ENCODE measurements at regions not wholly inside any gene's neighbourhood (a gene's known extent, or its start where the extent isn't known, plus 50 kb on each side); places are given as distances from the start of the nearest gene placed in this dataset.
"Not testable (repeated sequence)": the region's sequence is repeated elsewhere in the genome, so short reads cannot be mapped to it uniquely, and the experiment has no call there.

- DNase-seq = no peak
Observed at GRCh38 chr10:28869606-28870201, 192.4 kb downstream of the BAMBI start.

DNA sequence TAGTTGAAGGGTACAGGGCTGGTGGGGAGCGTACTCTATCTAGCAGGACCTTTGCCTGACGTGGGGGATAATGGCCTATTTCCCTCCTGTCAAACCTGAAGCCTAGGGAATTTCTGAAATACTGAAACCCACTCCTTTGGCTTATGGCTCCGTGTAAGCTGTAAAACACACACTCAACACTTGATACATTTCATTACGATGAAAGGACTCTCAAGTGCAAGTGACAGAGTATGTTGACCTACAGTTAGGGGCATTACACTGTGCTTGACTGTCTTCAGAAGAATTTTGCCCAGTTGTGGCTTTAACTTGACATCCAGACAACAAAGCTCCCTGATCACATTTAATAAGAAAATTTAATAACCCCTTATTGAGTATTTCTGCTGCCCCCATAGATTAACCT, 194.3 kb downstream of the BAMBI start:
- no peak for DNase-seq

DNA sequence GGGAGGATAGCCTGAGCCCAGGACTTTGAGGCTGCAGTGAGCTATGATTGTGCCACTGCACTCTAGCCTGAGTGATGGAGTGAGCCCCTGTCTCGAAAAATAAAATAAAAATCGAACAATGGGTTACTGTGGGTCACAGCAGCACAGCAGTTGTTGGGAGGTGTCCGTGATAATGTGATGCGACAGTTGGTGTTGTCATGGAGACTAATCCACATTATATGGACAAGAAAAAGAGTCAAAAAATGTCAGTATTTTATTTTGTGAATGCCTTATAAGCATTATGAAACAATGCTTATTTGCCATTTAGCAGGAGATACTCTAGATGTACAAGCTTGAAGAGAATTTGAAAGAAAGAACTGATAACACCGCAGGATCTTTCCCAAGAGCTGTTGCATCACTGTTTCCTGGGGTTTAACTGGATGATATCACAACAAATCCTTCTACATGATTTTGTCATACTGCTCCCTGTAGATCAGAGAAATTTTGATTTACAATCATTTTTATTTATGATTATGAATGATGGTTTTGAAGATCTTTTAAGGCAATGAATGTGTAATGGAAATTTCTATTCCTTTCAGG, 195.4 kb downstream of the BAMBI start:
- DNase-seq = no peak

- no peak for DNase-seq
Observed at GRCh38 chr10:28873540-28873939, 196.2 kb downstream of the BAMBI start.

DNA sequence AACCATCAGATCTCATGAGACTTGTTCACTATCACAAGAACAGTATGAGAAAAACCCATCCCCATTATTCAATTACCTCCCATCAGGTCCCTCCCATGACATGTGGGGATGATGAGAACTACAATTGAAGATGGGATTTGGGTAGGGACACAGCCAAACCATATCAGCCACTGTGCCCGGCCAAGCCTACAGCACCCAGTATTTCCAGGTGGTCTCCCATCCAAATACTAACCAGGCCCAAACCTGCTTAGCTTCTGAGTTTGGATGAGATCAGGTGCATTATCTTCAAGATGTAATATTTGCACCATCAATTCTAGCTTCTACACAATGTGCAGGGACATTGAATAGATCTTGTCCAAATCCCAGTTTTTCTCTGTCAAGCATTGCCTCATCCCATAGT, 196.9 kb downstream of the BAMBI start:
- no peak for DNase-seq

DNA sequence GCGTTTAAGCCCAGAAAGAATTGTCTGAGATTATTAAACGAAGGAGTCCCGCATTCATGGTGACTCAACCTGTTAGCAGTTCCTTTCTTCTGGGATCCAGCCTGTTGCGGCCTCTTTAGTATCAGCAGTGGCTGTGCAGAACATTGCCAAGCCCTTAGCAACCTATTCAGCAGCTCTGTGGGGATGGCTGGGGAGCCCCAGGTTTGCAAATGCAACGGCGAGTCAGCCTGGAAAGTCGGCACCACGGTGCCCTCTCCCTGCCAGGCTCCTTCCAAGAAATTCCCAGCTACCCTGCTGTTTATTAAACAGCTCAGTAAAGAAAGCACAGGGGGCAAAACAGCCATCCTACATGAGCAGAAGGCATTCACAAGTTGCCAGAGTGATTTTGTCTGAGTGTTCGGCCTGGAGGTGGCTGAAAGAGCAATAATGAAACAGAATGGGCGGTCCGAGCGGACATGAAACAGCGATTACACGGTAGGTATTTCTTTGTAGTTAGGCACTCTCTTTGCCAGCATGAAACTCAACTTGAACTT, 198.3 kb downstream of the BAMBI start:
- no peak for DNase-seq

- DNase-seq = no peak
Observed at GRCh38 chr10:28878236-28878970, 201.1 kb downstream of the BAMBI start.

GRCh38 chr10:28879246-28879645, 201.9 kb downstream of the BAMBI start:
- no peak for DNase-seq

DNA sequence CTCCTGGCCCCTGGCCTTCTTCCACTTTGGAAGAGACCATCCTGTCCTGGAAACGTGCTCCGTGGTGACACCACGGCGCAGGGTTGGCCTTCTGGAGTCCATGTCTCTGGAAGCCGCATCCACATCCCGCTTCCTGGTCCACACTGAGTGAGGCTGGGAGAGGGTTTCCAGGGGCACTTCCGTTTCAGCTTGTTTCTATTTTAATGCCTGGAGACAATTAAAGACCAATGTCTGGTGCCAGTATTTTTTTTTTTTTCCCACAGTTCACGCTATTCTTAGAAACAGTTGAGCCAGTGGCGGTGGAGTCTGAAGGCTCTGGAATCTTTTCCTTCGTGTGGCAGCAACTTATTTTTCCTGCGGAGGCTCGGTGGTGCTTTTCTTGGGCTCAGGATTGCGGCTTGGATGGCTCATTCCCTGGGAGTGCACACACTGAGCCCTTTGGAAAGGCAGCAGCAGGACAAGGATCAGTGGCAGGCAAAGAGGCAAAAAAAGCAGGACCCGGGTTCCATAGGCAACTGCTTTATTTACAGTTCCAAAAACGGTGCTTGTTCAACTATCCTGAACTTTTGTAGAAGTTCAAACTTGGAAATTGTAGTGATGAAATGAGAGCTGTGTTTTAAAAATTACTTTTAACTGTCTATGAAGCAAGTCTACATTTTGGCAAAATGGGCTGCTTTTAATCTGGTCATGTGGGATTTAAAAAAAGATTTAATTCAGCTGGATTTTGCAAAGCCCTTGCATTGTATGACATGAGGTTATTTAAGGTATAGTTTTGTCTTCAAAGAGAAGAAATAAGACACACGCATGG, 202.8 kb downstream of the BAMBI start:
- DNase-seq = no peak

- no peak for DNase-seq
Observed at GRCh38 chr10:28880683-28880950, 203.3 kb downstream of the BAMBI start.

GRCh38 chr10:28881171-28881882, 204.0 kb downstream of the BAMBI start:
- DNase-seq = no peak

GRCh38 chr10:28883741-28884423, 206.6 kb downstream of the BAMBI start:
- DNase-seq = no peak

- DNase-seq = no peak
Observed at GRCh38 chr10:28890121-28890950, 213.0 kb downstream of the BAMBI start.

DNA sequence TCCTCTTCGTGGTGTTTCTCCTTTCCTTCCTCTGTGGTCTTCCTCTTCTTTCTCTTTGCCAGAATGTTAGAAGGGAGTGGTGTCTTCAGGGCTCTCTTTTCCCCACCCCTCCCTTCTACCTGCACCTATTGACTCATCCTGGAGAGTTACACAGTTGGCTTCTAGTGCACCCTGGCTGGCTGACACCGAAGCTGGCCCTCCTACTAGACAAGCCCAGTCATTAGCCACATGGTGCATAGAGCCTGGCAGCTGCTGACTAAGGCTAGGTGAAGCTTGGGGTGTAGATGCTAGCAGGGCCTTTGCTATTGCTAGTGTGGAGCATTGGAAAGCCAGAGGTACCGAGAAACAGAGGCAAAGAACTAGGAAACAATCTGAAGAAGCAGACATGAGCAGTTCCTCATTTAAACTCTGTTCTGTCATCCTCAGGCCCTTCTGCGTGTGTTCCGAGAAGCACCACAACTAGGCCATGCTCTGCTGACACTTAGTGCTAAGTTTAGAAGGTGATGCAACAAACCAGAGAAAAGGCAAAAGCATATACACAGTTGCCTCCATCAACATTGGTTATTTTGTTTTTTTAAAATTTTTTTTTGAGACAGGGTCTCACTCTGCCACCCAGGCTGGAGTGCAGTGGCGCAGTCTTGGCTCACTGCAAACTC, 213.9 kb downstream of the BAMBI start:
- DNase-seq = no peak

GRCh38 chr10:28892818-28893547, 215.7 kb downstream of the BAMBI start:
- no peak for DNase-seq

- no peak for DNase-seq
Observed at GRCh38 chr10:28894146-28894545, 216.8 kb downstream of the BAMBI start.

DNA sequence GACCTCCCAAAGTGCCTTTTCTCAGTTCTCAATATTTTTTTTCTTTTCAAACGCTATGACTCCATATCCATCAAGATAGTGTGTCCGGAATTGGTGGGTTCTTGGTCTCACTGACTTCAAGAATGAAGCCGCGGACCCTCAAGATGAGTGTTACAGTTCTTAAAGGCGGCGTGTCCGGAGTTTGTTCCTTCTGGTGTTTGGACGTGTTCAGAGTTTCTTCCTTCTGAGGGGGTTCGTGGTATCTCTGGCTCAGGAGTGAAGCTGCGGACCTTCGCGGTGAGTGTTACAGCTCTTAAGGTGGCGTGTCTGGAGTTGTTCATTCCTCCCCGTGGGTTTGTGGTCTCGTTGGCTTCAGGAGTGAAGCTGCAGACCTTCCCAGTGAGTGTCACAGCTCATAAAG, 218.3 kb downstream of the BAMBI start:
- DNase-seq = not testable (repeated sequence)

- DNase-seq = not testable (repeated sequence)
Observed at GRCh38 chr10:28896791-28897409, 219.6 kb downstream of the BAMBI start.

DNA sequence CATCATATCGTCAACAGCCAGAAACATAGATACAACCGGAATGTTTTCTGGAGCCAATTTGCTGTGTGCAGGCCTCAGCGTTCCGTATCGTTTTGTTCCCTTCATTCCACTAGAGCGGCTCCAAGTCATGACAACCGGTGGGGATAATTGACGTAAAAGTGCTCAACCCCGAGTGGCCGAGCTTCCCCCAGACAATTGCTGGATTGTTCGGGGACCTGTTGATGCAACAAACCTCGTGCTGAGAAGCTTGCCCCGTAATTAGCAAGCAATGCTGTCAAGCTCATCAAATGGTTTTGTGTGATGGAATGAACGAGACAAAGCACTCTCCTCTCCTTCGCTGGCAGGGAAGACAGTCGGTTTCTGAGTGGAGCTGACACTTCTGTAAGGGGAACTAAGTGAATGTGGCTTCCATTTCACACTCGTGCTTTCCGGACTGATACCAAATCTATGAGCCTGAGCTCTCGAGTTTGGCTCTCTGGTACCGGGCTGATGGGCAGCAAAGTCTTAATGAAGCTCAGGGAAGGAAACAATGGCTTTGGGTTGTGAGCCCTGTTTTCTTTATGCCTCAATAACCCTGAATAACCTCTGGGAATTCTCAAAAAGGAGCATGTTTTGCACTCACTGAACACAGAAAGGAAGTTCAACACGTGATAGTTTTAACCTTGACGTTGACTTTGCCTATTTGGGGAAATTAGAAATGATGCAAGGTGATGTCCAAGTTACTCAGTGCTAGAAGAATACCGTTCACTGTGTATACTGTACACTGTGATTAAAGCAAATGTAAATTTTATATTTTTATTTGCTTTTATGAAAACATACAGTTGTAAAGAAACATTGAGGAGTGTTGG, 220.5 kb downstream of the BAMBI start:
- DNase-seq = no peak

Measured in CD4-positive, alpha-beta T cell treated with Interferon alpha-2 for 1 hour (primary cell).